HG03196 (cell line): ENCODE measurements at regions not wholly inside any gene's neighbourhood (a gene's known extent, or its start where the extent isn't known, plus 50 kb on each side); places are given as distances from the start of the nearest gene placed in this dataset.
"Not testable (repeated sequence)": the region's sequence is repeated elsewhere in the genome, so short reads cannot be mapped to it uniquely, and the experiment has no call there.

Source experiments
- ATAC-seq: cut with Tn5 transposase; IDR thresholded peaks from one replicate; pipeline ENCODE4 v1.9.1; 2021; ENCODE audit not compliant: unreplicated experiment

- ATAC-seq = no peak
Measured at GRCh38 chr13:107690181-107690580, 525.2 kb downstream of the LIG4 start.

- no peak for ATAC-seq
Measured at GRCh38 chr13:107685876-107686275, 529.5 kb downstream of the LIG4 start.

- no peak for ATAC-seq
Measured at GRCh38 chr13:107681600-107681999, 533.7 kb downstream of the LIG4 start.

- ATAC-seq = no peak
Measured at GRCh38 chr13:107680115-107680514, 535.2 kb downstream of the LIG4 start.

- no peak for ATAC-seq
Measured at GRCh38 chr13:107678075-107678689, 537.2 kb downstream of the LIG4 start.

- no peak for ATAC-seq
Measured at GRCh38 chr13:107675847-107676550, 539.3 kb downstream of the LIG4 start.

GRCh38 chr13:107669391-107669993 lies 545.8 kb downstream of the LIG4 start:
- ATAC-seq = no peak

GRCh38 chr13:107665926-107666458 lies 549.3 kb downstream of the LIG4 start:
- no peak for ATAC-seq

GRCh38 chr13:107650081-107650701 lies 565.1 kb downstream of the LIG4 start:
- ATAC-seq = peak; percentile 61

- no peak for ATAC-seq
Measured at GRCh38 chr13:107649079-107649478, 566.3 kb downstream of the LIG4 start.

- no peak for ATAC-seq
Measured at GRCh38 chr13:107644136-107644535, 571.2 kb downstream of the LIG4 start.

GRCh38 chr13:107643615-107644014 lies 571.7 kb downstream of the LIG4 start:
- ATAC-seq = no peak

- ATAC-seq = no peak
Measured at GRCh38 chr13:107642831-107643230, 572.5 kb downstream of the LIG4 start.

GRCh38 chr13:107641574-107641973 lies 573.8 kb downstream of the LIG4 start:
- no peak for ATAC-seq

GRCh38 chr13:107625648-107626047 lies 589.7 kb downstream of the LIG4 start:
- no peak for ATAC-seq

- no peak for ATAC-seq
Measured at GRCh38 chr13:107617527-107617926, 597.8 kb downstream of the LIG4 start.

- ATAC-seq = no peak
Measured at GRCh38 chr13:107612376-107612775, 603.0 kb downstream of the LIG4 start.

GRCh38 chr13:107608736-107609135 lies 606.6 kb downstream of the LIG4 start:
- ATAC-seq = no peak

- ATAC-seq = no peak
Measured at GRCh38 chr13:107600971-107601370, 614.4 kb downstream of the LIG4 start.

GRCh38 chr13:107596306-107596705 lies 619.0 kb downstream of the LIG4 start:
- ATAC-seq = not testable (repeated sequence)

GRCh38 chr13:107590556-107590955 lies 624.8 kb downstream of the LIG4 start:
- no peak for ATAC-seq

GRCh38 chr13:107587681-107588080 lies 627.7 kb downstream of the LIG4 start:
- ATAC-seq = no peak
